GM12878 (cell line): ENCODE measurements at regions not wholly inside any gene's neighbourhood (a gene's known extent, or its start where the extent isn't known, plus 50 kb on each side); places are given as distances from the start of the nearest gene placed in this dataset.

ENCODE experiments used
- ATAC-seq: fragments of 200-7000 bp; cut with Tn5 transposase; 3 replicates; pipeline ENCODE4 v1.9.1; 2020; ENCODE audit warnings: mild to moderate bottlenecking, moderate library complexity
- BruUV-seq: library from RNA; stranded (reverse); fragments of 400-500 nt; replicated peaks from 2 replicates; lab custom pipeline; 2021; lab: Mats Ljungman, UMichigan
- CTCF ChIA-PET: fragments of 300-600 bp; sonication (Branson Sonifier 250); formaldehyde crosslinking; extraction: SDS; loops from one replicate; lab custom pipeline; 2021; ENCODE audit warnings: inconsistent platforms; lab: Yijun Ruan, JAX
- POLR2A ChIA-PET: fragments of 350-600 bp; formaldehyde crosslinking; extraction: SDS; loops from one replicate; lab custom pipeline; 2021; ENCODE audit warnings: inconsistent platforms; lab: Charles Lee
- RAD21 ChIA-PET: fragments of 300-600 bp; sonication (Branson Sonifier 250); formaldehyde crosslinking; loops from one replicate; lab custom pipeline; 2023; ENCODE audit warnings: antibody characterized with exemption; ENCODE audit not compliant: unreplicated experiment; lab: Charles Lee
- SMC1A ChIA-PET: fragments of 300-600 bp; sonication (Branson Sonifier 250); formaldehyde crosslinking; loops from one replicate; lab custom pipeline; 2023; ENCODE audit not compliant: unreplicated experiment, uncharacterized antibody; lab: Charles Lee
- DNase-seq: peaks from one replicate; pipeline ENCODE4 v3.0.0-alpha.2; 2011; ENCODE audit warnings: low read depth, low spot score
- FAIRE-seq: peaks from 3 replicates; lab custom pipeline; 2011; peaks lifted over from hg19 to GRCh38; lab: Jason Lieb, UNC
- H2AFZ ChIP-seq: 2 replicates; pipeline ENCODE4 v1.6.0; 2011; ENCODE audit warnings: low read depth, low read length, control low read depth; ENCODE audit not compliant: control insufficient read depth
- H3K27ac ChIP-seq: 2 replicates; pipeline ENCODE4 v1.5.1; 2011; ENCODE audit warnings: control low read depth; ENCODE audit not compliant: control insufficient read depth, insufficient read depth
- H3K27me3 ChIP-seq, 2 experiments: replicated peaks in 1 of 2; 2 replicates each; pipeline versions ENCODE4 v1.6.0 to v1.6.1; 2011; ENCODE audit warnings: low read length in 1 of 2; ENCODE audit not compliant: control insufficient read depth in 2 of 2, insufficient read depth in 2 of 2
- H3K36me3 ChIP-seq, 2 experiments: 2 replicates each; pipeline ENCODE4 v1.5.1; 2011; ENCODE audit warnings: low read length in 1 of 2; ENCODE audit not compliant: control insufficient read depth in 2 of 2, insufficient read depth in 2 of 2
- H3K4me1 ChIP-seq: 2 replicates; pipeline ENCODE4 v1.6.1; 2011; ENCODE audit warnings: mild to moderate bottlenecking, low read length, moderate library complexity, mixed read lengths; ENCODE audit not compliant: control insufficient read depth, insufficient read depth
- H3K4me2 ChIP-seq: 2 replicates; pipeline ENCODE4 v1.6.0; 2011; ENCODE audit warnings: control low read depth; ENCODE audit not compliant: control insufficient read depth, insufficient read depth
- H3K4me3 ChIP-seq: fragments of 200-600 bp; sonication (generic); 2 replicates; pipeline ENCODE4 v1.5.1; 2016
- H3K79me2 ChIP-seq: 2 replicates; pipeline ENCODE4 v1.6.0; 2011; ENCODE audit warnings: low read length; ENCODE audit not compliant: control insufficient read depth, insufficient read depth
- H3K9ac ChIP-seq: 2 replicates; pipeline ENCODE4 v1.8.0; 2011; ENCODE audit warnings: low read length, control low read depth, mixed read lengths; ENCODE audit not compliant: control insufficient read depth, insufficient read depth
- H3K9me3 ChIP-seq: replicated peaks from 3 replicates; pipeline ENCODE4 v1.5.1; 2011; ENCODE audit warnings: mild to moderate bottlenecking, low read length; ENCODE audit not compliant: control insufficient read depth, insufficient read depth
- H4K20me1 ChIP-seq: 2 replicates; pipeline ENCODE4 v1.6.0; 2011; ENCODE audit not compliant: control insufficient read depth, insufficient read depth
- BCLAF1 ChIP-seq: fragments of 450-650 bp; IDR thresholded peaks from 2 replicates; pipeline ENCODE4 v1.6.1; 2017; ENCODE audit warnings: antibody characterized with exemption, mild to moderate bottlenecking, moderate library complexity
- CEBPZ ChIP-seq: fragments of 150-350 bp; IDR thresholded peaks from 2 replicates; pipeline ENCODE4 v1.6.1; 2016; ENCODE audit warnings: low read depth, low read length
- GATAD2B ChIP-seq: fragments of 450-650 bp; conservative IDR thresholded peaks from 2 replicates; pipeline ENCODE4 v1.6.1; 2017; ENCODE audit warnings: low read depth, mild to moderate bottlenecking, moderate library complexity
- IKZF1 ChIP-seq: fragments of 450-650 bp; conservative IDR thresholded peaks from 2 replicates; pipeline ENCODE4 v1.6.1; 2017; ENCODE audit warnings: antibody characterized with exemption, mild to moderate bottlenecking
- IKZF2 ChIP-seq, 2 experiments: fragments of 450-650 bp; IDR thresholded peaks; 2 replicates each; pipeline ENCODE4 v1.6.1; 2017; ENCODE audit warnings: mild to moderate bottlenecking in 2 of 2, moderate library complexity in 2 of 2
- IRF4 ChIP-seq: IDR thresholded peaks from 2 replicates; pipeline ENCODE4 v1.6.1; 2011; ENCODE audit warnings: low read depth, low read length
- PKNOX1 ChIP-seq: fragments of 450-650 bp; IDR thresholded peaks from 2 replicates; pipeline ENCODE4 v1.6.1; 2016; ENCODE audit warnings: mild to moderate bottlenecking
- RAD21 ChIP-seq: IDR thresholded peaks from 2 replicates; pipeline ENCODE4 v1.6.1; 2011; ENCODE audit warnings: mild to moderate bottlenecking, low read depth, low read length, moderate library complexity; ENCODE audit not compliant: insufficient read depth
- RUNX3 ChIP-seq: IDR thresholded peaks from 2 replicates; pipeline ENCODE4 v1.6.1; 2012; ENCODE audit warnings: low read length, inconsistent platforms
- SREBF1 ChIP-seq: IDR thresholded peaks from 2 replicates; pipeline ENCODE4 v1.6.1; 2012; ENCODE audit warnings: mild to moderate bottlenecking, low read length
- TARDBP ChIP-seq: IDR thresholded peaks from 2 replicates; pipeline ENCODE4 v1.6.1; 2016; ENCODE audit warnings: borderline replicate concordance
- WGBS: methylation state at CpG from one replicate; pipeline ENCODE4 v1.1.6; 2016; ENCODE audit warnings: low lambda C conversion rate; ENCODE audit not compliant: insufficient replicate concordance, insufficient coverage; ENCODE audit errors: missing lambda C conversion rate; 5-methylcytosine and 5-hydroxymethylcytosine counted together
- in situ Hi-C: fragments of 300-500 bp; cut with MboI; formaldehyde crosslinking; loops from 9 replicates; pipeline ENCODE4 v1.14.3; 2018; ENCODE audit warnings: mixed read lengths
- intact Hi-C: fragments of 100-400 bp; cut with micrococcal nuclease; formaldehyde crosslinking; loops from one replicate; pipeline ENCODE4 v1.14.2; 2022; ENCODE audit not compliant: unreplicated experiment
- TF ChIP-seq, protein P1 (sequence below): fragments of 450-650 bp; IDR thresholded peaks from 2 replicates; pipeline ENCODE4 v1.6.1; 2017; ENCODE audit warnings: low read depth, mild to moderate bottlenecking, moderate library complexity
- TF ChIP-seq, protein P2 (sequence below): fragments of 150-350 bp; IDR thresholded peaks from 2 replicates; pipeline ENCODE4 v1.6.1; 2014; ENCODE audit warnings: mild to moderate bottlenecking, low read depth, low read length

DNA sequence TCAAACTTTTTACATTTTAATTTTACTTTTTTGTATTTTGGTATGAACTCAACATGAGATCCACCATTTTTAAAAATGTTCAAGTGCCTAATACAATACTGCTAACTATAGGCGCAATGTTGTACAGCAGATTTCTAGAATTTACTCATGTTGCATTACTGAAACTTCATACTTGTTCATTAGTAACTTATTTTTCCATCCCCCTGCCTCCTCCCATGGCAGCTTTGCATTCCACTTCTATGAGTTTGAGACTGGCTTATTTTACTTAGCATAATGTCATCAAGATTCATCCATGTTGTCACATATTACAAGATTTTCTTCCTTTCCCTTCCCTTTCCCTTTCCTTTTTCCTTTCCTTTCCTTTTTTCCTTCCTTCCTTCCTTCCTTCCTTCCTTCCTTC is 825.9 kb downstream of the SLC16A7 start:
- Histone ChIP-seq H3K9ac (no peak overlapping the region), H3K9me3 (no peaks in the 10 kb centered on the region), H2AFZ (no peak overlapping the region), H3K79me2 (no peaks in the 10 kb centered on the region), H3K36me3 (no peaks in the 10 kb centered on the region), H3K27me3 (no peaks in the 10 kb centered on the region), H4K20me1 (no peaks in the 10 kb centered on the region), H3K4me3 (no peak overlapping the region), H3K27ac (no peak overlapping the region), H3K4me2 (no peak overlapping the region), H3K4me1 (no peaks in the 10 kb centered on the region)
- SMC1A ChIA-PET = interaction anchor here (0.7 kb wide), 1 partner anchor 30 kb away, joined by 3 read pairs; no protein-coding TSS in a partner anchor
- ATAC-seq (no peak), DNase-seq (no peak), FAIRE-seq (no peak)
- RAD21 ChIA-PET = no interaction called here
- intact Hi-C loops (no loop called here), in situ Hi-C loops (no loop called here)
- CTCF ChIA-PET = no interaction called here
- POLR2A ChIA-PET = no interaction called here
- WGBS = 33% methylated on average over 1 of the region's 1 CpG
- no TSS peak for BruUV-seq
- TF ChIP-seq IRF4 (no peak), IKZF2 (IDR thresholded peaks at IDR 0.05) (no peak), CEBPZ (no peak), IKZF1 (no peak), SREBF1 (no peak), BCLAF1 (no peak), TARDBP (no peak), GATAD2B (no peak), PKNOX1 (no peak), RUNX3 (no peak), RAD21 (no peak)
- TF ChIP-seq, protein P1, sequence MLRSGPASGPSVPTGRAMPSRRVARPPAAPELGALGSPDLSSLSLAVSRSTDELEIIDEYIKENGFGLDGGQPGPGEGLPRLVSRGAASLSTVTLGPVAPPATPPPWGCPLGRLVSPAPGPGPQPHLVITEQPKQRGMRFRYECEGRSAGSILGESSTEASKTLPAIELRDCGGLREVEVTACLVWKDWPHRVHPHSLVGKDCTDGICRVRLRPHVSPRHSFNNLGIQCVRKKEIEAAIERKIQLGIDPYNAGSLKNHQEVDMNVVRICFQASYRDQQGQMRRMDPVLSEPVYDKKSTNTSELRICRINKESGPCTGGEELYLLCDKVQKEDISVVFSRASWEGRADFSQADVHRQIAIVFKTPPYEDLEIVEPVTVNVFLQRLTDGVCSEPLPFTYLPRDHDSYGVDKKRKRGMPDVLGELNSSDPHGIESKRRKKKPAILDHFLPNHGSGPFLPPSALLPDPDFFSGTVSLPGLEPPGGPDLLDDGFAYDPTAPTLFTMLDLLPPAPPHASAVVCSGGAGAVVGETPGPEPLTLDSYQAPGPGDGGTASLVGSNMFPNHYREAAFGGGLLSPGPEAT = no peak
- TF ChIP-seq, protein P2, sequence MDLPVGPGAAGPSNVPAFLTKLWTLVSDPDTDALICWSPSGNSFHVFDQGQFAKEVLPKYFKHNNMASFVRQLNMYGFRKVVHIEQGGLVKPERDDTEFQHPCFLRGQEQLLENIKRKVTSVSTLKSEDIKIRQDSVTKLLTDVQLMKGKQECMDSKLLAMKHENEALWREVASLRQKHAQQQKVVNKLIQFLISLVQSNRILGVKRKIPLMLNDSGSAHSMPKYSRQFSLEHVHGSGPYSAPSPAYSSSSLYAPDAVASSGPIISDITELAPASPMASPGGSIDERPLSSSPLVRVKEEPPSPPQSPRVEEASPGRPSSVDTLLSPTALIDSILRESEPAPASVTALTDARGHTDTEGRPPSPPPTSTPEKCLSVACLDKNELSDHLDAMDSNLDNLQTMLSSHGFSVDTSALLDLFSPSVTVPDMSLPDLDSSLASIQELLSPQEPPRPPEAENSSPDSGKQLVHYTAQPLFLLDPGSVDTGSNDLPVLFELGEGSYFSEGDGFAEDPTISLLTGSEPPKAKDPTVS = no peak
